ENCODE measurements at regions not wholly inside any gene's neighbourhood (a gene's known extent, or its start where the extent isn't known, plus 50 kb on each side); places are given as distances from the start of the nearest gene placed in this dataset.
"Not testable (repeated sequence)": the region's sequence is repeated elsewhere in the genome, so short reads cannot be mapped to it uniquely, and the experiment has no call there.

GRCh38 chr11:81237139-81237538 lies 1496.5 kb downstream of the FAM181B start:
- peak; percentile 33 for DNase-seq

GRCh38 chr11:81227409-81227808 lies 1506.3 kb downstream of the FAM181B start:
- DNase-seq = not testable (repeated sequence)

GRCh38 chr11:81224396-81224795 lies 1509.3 kb downstream of the FAM181B start:
- no peak for DNase-seq

GRCh38 chr11:81222491-81222890 lies 1511.2 kb downstream of the FAM181B start:
- DNase-seq = no peak

- no peak for DNase-seq
Observed at GRCh38 chr11:81220146-81220895, 1513.3 kb downstream of the FAM181B start.

- no peak for DNase-seq
Observed at GRCh38 chr11:81219661-81220060, 1514.0 kb downstream of the FAM181B start.

GRCh38 chr11:81218440-81218839 lies 1515.2 kb downstream of the FAM181B start:
- DNase-seq = no peak

- no peak for DNase-seq
Observed at GRCh38 chr11:81211050-81211449, 1522.6 kb downstream of the FAM181B start.

GRCh38 chr11:81207421-81208054 lies 1526.1 kb downstream of the FAM181B start:
- DNase-seq = no peak

- DNase-seq = no peak
Observed at GRCh38 chr11:81203876-81204275, 1529.8 kb downstream of the FAM181B start.

- DNase-seq = no peak
Observed at GRCh38 chr11:81197396-81197795, 1536.3 kb downstream of the FAM181B start.

GRCh38 chr11:81192516-81192915 lies 1541.1 kb downstream of the FAM181B start:
- no peak for DNase-seq

GRCh38 chr11:81190546-81190945 lies 1543.1 kb downstream of the FAM181B start:
- DNase-seq = no peak

- DNase-seq = not testable (repeated sequence)
Observed at GRCh38 chr11:81187033-81187432, 1546.6 kb downstream of the FAM181B start.

GRCh38 chr11:81174646-81175330 lies 1558.9 kb downstream of the FAM181B start:
- DNase-seq = no peak

- DNase-seq = no peak
Observed at GRCh38 chr11:81165164-81165563, 1568.5 kb downstream of the FAM181B start.

GRCh38 chr11:81159900-81160299 lies 1573.8 kb downstream of the FAM181B start:
- DNase-seq = no peak

- DNase-seq = no peak
Observed at GRCh38 chr11:81135570-81135969, 1598.1 kb downstream of the FAM181B start.

GRCh38 chr11:81129618-81130017 lies 1604.0 kb downstream of the FAM181B start:
- no peak for DNase-seq

- no peak for DNase-seq
Observed at GRCh38 chr11:81112718-81113117, 1620.9 kb downstream of the FAM181B start.

GRCh38 chr11:81104051-81104450 lies 1629.6 kb downstream of the FAM181B start:
- DNase-seq = no peak

- no peak for DNase-seq
Observed at GRCh38 chr11:81098471-81098870, 1635.2 kb downstream of the FAM181B start.

- no peak for DNase-seq
Observed at GRCh38 chr11:81092522-81092921, 1641.1 kb downstream of the FAM181B start.

- DNase-seq = no peak
Observed at GRCh38 chr11:81089242-81089641, 1644.4 kb downstream of the FAM181B start.

Measured in inflammatory macrophage treated with lipopolysaccharide for 4 hours (primary cell).